ENCODE measurements at regions not wholly inside any gene's neighbourhood (a gene's known extent, or its start where the extent isn't known, plus 50 kb on each side); places are given as distances from the start of the nearest gene placed in this dataset.

DNA sequence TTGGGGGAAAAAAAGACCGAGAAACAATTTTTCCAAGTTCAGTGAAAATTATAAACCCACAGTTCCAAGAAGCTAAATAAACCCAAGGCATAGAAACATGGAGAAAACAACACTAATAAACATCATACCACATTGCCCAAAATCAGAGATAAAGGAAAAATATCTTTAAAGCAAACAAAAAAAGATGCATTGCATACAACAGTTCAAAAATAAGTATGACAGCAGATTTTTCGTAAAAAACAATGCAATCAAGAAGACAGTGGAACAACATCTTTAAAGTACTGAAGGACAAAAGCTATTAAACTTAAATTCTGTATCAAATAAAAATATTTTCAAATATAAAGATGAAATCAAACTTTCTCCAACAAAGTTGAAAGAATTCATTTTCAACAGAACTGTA, 921.3 kb downstream of the METTL15 start:
- DNase-seq, result no peak

DNA sequence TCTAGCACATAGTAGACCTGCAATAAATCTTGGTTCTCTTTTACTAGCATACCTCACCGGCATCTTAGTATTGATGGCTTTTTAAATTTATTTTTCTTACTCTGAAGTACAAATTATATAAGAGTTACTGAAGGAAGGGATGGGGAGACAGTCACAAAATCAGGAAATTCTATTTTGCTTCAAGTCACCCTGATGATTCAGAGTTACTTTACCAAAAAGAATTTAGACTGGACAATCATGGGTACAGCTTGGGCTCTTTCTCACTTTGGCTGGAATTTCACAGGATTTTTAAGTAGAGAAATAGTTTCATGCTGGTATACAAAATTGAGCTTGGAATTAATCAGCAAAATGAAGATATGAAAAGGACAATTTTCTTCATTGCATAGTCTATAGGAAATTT, 919.2 kb downstream of the METTL15 start:
- DNase-seq, result peak; percentile 61

DNA sequence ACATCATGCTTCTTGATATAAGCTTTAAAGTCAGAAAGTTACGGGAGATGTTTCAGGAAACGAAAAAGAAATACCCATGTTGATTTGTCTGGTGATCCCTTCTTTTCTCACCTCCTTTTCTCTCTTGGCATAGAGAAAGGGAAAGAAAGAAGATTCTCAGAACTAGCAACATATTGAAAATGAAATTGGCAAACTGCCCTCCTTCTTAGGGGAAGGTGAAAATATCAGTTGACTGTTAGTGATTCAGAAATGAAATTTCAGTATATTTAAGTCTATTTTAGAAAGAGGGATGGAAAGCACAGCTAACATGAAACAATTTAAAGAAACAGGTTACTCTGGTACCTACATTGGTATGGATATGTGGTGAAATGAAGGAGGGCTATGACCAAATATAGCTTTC, 918.1 kb downstream of the METTL15 start:
- no peak for DNase-seq

DNA sequence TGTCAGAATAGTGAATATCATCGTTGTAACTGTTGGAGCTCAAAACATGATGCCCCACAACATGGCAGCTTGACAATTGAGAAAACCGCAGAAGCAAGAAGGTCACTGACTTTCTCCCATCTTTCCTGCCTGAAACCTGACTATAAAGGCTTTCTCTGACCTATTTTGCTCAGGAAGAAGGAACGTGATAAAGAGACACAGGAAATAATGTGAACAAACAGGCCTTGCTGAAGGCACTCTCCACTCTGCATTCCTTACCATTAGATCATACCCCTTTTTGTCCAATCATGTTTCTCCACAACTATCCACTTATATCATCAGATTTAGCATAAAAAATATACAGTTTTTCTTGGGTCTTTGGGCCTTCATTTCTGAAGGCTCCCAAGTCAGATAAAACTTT, 916.8 kb downstream of the METTL15 start:
- peak; percentile 66 for DNase-seq

DNA sequence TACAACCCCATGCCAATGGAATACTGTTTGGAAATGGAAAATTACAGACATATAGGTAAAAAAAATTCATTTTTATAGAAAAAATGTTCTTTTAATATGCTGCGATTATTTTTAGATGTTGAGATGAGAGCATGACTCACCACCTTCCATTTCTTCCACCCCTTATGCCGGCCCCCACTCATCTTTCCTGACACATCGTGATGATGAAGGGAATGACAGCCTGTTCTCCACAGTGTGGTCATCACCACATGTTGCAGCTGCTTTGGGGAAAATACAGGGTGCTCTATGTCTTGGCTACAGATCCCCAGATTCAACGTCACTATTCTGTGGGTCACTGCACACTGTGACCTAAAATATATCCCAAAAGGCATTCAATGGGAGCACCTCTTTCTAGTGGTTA, 916.2 kb downstream of the METTL15 start:
- peak; percentile 64 for DNase-seq

DNA sequence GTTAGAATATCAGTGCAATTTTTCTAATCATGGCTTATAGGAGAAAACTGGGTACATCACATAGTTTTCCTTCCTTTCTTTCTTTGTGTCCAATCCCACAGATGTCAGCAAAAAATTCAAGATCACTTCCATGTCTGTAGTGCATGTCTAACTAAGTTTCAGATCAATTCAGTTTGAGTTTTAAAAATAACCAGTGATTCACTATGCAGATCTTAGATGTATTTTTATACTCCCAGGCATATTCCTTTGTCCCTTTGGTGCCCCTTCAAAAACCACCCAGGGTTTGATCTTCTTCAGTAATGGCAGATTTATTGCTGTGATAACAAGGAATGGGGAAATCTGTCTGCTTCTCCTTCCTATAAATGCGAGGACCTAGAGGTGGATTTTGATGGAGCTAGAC, 915.6 kb downstream of the METTL15 start:
- DNase-seq, result no peak

DNA sequence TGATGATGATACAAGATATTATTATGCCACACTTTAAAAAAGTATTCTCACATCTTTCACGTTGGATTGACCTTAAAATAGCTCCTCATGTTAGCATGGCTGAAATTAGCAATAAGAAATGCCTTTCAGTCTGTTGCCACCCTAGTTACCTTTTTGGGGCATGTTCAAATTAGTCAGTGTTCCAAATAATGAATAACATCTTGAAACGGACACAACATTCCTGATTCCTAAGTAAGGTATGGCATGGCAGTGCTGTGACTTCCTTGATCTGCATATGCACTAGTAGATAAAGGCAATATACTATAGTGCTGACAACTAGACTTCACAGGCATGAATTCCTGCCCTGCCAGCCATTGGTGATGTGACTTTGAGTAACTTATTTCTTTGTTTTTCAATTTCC, 914.5 kb downstream of the METTL15 start:
- peak; percentile 27 for DNase-seq

DNA sequence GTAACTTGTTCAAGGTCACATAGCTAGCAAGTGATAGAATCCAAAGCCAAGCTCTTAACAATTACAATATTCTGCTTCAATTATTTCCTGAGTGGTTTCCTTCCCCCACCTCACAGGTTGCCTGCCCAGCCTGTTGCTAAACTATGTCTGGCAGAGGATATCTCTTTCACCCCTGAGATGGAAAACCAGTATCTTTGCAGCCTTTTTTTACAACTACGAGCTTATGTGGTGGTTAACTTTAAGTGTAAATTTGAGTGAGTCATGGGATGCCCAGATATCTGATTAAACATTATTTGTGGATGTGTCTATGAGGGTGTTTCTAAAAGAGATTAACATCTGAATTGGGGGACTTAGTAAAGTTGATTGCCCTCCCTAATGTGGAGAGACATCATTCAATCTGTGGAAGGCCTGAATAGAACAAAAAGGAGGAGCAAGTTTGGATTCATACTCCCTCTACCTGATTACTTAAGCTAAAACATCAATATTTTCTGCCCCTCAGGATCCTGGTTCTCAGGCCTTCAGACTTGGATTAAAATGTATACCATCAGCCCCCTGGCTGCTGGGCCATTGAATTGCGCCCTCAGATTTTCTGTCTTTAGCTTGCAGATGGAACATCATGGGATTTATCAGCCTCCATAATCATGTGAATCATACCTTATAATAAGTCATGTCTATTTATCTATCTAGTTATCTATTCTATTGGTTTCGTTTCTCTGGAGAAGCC, 911.9 kb downstream of the METTL15 start:
- DNase-seq, result peak; percentile 46

DNA sequence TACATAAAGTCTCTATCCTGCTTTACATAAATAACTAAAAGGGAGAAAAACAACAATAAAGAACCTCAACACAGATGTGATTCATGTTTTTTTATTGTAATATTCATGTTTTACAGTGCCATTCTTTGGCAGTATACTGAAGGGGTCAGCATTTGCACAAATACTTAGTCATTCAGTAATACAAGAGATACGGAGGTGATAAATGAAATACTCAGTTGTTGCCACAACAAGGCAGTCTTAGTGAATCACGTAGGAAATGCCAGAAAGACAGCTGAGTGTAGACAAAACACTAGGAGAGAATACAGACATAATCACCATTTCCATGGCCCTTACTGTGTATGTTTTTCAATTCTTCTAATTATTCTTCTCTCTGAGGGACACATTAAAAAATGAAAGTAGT, 910.4 kb downstream of the METTL15 start:
- peak; percentile 88 for DNase-seq

DNA sequence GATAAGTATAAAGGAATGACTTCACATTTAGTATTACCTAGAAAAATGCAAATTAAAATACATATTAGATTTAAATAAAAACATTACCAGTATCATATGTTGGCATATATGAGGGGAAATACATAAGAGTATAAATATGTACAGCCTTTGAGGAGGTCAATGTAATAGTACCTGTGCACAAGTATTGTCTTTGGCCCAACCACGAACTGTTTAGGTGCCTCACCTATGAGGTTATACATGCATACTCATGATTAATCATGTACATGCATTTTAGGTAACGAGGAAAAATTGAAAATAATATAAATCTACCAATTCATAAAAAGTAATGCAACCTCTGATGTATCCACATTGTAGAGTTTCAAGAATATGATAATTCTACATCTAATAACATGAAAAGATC, 909.8 kb downstream of the METTL15 start:
- no peak for DNase-seq

DNA sequence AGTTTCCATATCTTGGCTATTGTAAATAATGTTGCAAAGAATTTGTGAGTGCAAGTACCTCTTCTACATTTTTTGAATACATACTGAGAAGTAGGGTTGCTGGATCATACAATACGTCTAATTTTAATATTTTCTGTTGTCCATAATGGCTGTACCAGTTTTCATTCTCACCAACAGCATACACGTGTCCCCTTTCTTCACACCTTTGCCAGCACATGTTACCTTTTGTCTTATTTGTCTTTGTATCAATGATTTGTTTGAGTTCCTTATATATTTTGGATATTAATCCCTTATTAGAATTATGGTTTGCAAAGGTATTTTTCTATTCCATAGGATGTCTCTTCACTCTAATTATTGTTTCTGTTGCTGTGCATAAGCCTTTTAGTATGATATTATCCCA, 904.3 kb downstream of the METTL15 start:
- no peak for DNase-seq

DNA sequence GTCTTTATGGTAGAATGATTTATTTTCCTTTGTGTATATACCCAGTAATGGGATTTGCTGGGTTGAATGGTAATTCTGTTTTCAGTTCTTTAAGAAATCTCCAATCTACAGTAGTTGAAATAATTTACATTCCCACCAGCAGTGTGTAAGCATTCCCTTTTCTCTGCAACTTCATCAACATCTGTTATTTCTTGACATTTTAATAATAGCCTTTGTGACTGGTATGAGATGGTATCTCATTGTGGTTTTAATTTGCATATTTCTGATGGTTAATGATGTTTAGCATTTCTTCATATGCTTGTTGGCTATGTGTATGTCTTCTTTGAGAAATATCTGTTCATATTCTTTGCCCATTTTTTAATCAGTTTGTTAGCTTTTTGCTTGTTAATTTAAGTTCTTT, 901.2 kb downstream of the METTL15 start:
- no peak for DNase-seq

DNA sequence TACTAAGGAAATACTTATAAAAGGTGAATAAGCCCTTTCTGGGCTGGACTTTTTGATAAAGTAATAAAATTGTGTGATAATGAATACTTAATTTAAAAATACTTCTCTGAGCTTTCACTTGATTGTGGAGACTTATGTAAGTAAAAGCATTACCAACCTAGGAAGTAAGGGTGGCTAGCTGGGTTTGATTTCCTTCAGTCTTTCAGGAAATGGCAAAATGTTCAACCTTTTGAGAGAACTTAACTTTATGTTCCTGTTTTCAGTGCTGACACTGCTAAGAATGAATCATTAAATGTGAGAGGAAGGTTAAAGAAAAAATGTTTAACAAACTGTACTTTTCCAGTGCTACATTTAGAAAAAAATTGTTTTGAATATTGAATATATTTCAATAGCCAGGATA, 900.3 kb downstream of the METTL15 start:
- no peak for DNase-seq

DNA sequence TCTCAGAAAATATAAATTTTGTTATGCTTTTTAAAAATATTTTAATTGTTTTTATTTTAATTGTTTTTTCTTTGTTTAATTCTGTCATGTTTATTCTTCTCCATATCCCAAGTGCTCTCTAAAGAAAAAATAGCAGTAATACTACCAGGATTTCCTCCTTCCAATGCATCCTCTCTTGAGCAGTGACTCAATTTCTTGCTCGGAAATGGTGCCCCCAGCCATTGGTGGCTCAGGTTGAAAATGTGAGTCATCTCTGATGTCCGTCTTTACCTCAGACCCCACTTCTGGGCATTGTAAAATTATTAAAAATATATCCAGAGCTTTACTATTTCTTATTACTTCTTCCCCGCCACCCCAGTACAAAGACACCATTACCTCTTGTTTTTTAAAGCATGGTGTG, 898.5 kb downstream of the METTL15 start:
- no peak for DNase-seq

DNA sequence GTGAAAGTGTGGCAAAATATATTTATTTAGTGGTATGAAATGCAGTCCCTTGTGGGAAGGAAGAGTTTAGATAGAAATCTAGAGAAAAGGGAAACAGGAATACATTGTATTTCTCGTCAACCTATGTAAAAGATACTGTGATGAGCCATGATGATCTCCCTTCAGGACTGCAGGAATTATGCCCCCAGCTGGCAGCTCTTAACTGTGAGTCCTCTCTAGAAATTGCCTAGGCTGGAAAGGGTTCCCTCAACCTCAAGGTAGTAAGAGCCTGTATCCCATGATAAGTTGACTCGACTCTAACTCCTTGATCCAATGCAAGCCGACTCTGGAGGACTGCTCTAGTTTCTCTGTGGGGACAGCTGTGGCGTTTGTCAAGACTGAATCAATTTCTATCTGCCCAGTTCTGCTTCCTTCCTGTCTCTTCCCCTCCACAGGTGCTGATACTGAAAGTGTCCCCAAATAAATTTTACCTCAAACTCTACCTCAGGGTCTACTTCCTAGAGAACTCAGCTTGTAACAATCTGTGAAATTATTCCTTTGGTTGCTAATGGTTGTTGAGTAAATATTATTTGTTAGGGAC, 897.3 kb downstream of the METTL15 start:
- no peak for DNase-seq

DNA sequence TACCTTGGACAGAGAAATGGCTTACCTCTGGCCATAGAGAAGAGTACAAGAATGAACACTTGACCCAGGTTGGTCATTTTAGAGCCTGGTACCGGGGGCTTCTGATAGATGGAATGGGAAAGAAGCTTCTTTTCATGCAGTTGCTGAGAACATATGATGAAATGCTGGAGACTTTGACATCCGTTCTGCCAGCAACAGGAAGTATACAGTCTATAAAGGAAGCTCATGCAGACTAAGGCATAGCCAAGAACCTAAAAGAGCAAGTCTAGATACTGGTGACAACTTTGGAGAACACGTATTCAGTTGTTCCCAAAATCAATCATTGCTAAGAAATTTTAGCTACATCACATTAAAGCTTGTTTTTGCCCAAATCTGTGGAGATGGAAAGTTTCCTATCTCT, 894.6 kb downstream of the METTL15 start:
- DNase-seq, result no peak

DNA sequence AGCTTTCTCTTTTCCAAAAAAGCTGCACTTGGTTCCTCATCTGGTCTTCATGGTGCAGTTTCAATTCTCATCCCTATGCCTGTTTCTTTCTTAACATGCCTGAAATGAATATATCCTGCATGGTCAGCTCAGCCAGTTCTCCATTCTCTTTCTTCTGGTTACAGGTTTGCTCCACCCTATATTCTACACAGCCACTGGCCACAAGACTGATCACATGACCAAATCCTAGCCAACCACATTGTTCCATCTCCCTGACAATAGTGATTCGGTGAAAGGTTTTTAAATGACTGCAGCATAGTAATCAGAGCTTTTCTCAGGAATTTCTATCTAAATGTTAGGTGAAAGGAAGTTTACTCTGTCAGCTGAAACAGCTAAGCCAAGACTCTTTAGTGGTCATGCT, 891.4 kb downstream of the METTL15 start:
- DNase-seq, result no peak

DNA sequence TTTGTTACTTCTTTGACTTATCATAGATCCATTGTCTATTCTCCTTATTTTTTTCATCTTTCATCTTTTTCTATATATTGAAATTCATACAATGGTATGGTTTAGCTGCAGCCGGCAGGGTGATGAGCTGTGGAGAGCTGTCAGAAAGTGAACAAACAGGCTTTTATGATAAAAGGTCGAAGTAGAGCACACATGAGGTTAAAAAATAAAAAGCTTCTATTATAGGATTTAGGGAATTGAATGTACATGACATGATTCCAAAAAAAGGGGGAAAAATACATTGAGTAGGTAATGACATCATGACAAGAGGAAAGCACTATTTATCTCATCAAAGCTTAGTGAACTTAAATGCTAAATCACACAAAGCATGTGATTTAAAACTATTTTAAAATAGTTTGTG, 884.8 kb downstream of the METTL15 start:
- DNase-seq, result no peak

DNA sequence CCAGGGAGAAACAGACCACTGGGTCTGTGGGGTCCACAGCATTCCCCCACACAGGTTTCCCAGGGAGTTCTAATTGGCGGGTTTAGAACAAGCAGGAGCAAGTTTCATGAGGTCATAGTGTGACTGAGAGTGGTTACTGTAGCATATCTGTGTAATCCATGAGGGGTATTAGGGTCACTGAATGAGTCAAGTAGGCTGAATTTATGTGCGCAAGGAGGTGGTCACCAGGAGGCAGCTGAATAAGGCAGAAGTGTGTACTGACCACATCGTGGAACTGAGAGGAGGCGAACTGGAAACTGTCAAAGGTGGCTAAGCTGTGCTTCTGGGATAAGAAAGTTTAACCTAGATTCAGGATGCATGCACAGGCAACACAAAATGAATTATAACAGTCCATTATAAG, 876.0 kb downstream of the METTL15 start:
- no peak for DNase-seq

DNA sequence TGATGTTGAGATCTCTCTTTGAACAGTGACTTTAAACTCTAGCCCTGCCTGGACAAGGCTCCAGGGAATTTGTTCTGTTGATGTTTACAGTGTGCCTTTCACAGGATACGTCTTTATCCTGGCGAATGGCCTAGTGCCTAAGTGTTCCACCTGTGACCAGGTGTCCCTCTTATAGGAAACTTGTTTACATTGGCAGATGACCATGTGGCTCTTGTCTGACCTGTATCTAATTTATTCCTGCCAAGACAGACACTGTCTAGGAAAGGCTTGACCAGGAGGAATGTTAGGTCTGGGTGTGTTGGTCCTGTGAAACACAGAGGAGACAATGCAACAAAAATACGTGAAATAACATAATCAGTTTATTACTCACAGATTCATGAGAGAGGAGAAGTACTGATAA, 875.6 kb downstream of the METTL15 start:
- DNase-seq, result no peak

DNA sequence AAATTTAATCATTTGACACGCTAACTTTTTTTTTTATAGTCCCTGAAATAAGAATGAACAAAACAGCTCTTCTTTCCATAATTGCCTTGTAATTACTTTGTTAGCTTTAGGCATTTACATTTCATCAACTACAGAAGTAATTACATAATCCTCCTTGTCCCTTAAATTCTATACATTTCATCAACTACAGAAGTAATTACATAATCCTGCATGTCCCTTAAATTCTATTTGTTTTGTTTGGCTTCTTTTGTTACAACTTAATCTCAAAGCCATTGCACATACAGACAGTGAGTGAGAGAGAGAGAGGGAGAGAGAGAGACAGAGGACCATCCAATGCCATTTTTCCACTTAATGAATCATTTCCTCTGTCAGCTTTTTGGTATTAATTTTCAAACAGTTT, 873.2 kb downstream of the METTL15 start:
- peak; percentile 52 for DNase-seq

DNA sequence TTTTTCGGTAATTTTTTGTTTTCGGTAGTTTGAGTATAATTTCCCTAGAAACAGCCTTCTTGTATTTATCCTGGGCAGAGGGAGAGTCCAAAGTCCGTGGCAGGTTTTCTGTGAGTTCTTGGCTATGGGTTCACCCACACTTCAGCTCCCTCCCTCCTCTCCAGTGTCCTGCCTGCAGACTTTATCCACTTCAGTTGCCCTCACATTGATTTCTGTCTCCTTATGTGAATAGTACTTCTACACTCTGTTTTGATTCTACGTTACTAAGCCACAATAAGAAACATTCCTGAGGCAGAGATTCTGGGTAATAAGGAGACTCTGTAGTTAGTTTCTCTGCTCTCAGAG, 868.6 kb downstream of the METTL15 start:
- DNase-seq, result no peak

DNA sequence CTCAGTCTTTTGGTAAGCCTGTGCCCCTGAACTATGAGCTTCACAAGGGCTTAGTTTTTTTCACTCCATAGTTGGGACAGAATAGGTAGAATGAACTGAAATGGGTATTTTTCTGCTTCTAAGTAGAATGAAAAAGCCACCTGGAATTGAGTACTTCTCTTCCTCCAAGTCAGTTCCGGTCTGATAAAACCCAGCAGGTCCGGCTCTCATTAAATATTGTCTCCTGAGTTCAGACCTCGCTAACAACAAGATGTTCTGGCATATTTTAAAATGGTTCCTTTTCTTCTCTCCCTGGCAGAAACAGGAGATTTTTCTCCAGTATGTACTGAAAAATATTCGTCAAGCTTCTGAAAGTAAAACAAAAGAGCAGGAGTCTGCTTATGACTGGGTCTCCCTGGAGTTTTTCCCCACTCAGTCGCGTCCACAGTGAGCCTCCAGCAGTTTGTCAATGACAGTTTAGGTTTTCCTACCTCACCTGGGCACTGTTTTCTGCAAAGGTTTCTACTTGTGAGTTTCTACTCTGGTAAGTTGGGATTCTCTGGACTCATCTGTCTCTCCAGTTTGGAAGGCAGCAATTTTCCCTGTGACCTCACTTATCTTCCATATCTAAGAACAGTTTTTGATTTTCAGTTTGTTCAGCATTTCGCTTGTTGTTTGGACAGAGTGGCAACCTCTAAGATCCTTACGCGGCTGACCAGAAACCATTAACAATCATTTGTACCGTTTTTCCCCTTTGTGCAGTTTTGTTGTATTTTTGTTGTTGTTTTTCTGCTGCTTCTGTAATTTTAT, 868.0 kb downstream of the METTL15 start:
- DNase-seq, result no peak

DNA sequence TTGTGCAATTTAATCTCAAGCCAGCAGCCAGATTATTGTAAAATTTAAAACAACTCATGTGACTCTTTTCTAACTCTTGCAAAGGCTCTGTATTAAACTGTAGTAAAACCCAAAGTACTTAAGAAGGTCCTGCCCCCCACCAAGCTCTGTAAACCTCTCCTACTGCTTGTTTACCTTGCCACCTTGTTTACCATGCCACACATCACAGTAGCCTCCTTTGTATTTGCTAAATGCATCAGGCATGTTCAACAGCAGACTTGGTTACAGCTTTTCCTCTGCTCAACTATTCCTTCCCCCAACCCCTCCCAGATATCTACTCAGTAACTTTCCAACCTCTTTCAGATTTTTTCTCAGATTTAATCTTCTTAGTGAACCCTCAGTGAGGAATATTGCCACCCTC, 861.6 kb downstream of the METTL15 start:
- no peak for DNase-seq
